ENCODE measurements at regions not wholly inside any gene's neighbourhood (a gene's known extent, or its start where the extent isn't known, plus 50 kb on each side); places are given as distances from the start of the nearest gene placed in this dataset.
"Not testable (repeated sequence)": the region's sequence is repeated elsewhere in the genome, so short reads cannot be mapped to it uniquely, and the experiment has no call there.

- not testable (repeated sequence) for H3K9ac ChIP-seq (ENCODE audit: low read length in 2 of 2); H3K27me3 ChIP-seq (ENCODE audit: control insufficient read depth in 1 of 2, insufficient read depth in 2 of 2, low read length in 2 of 2)
These were observed 878.9 kb upstream of the GOT2 start for GRCh38 chr16:59612910-59613620.

DNA sequence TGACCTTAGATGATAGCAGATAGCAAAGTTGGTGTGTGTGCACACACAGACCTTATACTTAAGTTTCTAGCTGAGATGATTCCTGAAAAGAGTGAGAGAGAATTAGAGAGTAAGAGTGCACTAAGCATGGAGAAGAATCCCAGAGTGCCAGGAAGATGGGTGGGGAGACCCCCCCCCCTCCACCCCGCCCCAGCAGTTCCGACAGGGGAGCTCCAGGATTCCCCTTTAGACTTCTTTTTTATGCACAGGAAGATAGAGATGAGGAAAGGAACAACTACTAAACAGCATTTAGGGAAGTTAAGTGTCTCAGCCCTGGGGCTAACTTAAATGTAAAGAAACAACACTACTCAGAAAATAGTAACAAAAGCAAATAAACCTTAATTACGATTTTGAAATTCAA is 878.0 kb upstream of the GOT2 start:
- H3K9ac ChIP-seq (ENCODE audit: low read length in 2 of 2) = no peak overlapping the region
- no peaks in the 10 kb centered on the region for H3K27me3 ChIP-seq (ENCODE audit: control insufficient read depth in 1 of 2, insufficient read depth in 2 of 2, low read length in 2 of 2)
- no peaks in the 10 kb centered on the region for H3K4me1 ChIP-seq (ENCODE audit: control insufficient read depth, insufficient read depth, low read length)
- H3K9me3 ChIP-seq (ENCODE audit: control insufficient read depth in 2 of 2, low read length in 2 of 2) = no peaks in the 10 kb centered on the region
- no peak overlapping the region for H3K4me3 ChIP-seq (ENCODE audit: low read length in 2 of 2)
- no peak overlapping the region for H3K27ac ChIP-seq (ENCODE audit: low read length)
- H3K36me3 ChIP-seq (ENCODE audit: control insufficient read depth in 2 of 2, insufficient read depth in 2 of 2, low read length in 2 of 2) = no peaks in the 10 kb centered on the region

More at GRCh38 chr16:59612910-59613620, 878.9 kb upstream of the GOT2 start:
- not testable (repeated sequence) for H3K9me3 ChIP-seq (ENCODE audit: control insufficient read depth in 2 of 2, low read length in 2 of 2); H3K36me3 ChIP-seq (ENCODE audit: control insufficient read depth in 2 of 2, insufficient read depth in 2 of 2, low read length in 2 of 2); H3K4me3 ChIP-seq (ENCODE audit: low read length in 2 of 2); H3K4me1 ChIP-seq (ENCODE audit: control insufficient read depth, insufficient read depth, low read length); H3K27ac ChIP-seq (ENCODE audit: low read length)

GRCh38 chr16:59611556-59611955 is 877.4 kb upstream of the GOT2 start:
- Histone ChIP-seq H3K27me3 (ENCODE audit: control insufficient read depth in 1 of 2, insufficient read depth in 2 of 2, low read length in 2 of 2) (no peaks in the 10 kb centered on the region), H3K9me3 (ENCODE audit: control insufficient read depth in 2 of 2, low read length in 2 of 2) (no peaks in the 10 kb centered on the region), H3K4me3 (ENCODE audit: low read length in 2 of 2) (no peak overlapping the region), H3K27ac (ENCODE audit: low read length) (no peak overlapping the region), H3K36me3 (ENCODE audit: control insufficient read depth in 2 of 2, insufficient read depth in 2 of 2, low read length in 2 of 2) (no peaks in the 10 kb centered on the region), H3K9ac (ENCODE audit: low read length in 2 of 2) (no peak overlapping the region), H3K4me1 (ENCODE audit: control insufficient read depth, insufficient read depth, low read length) (no peaks in the 10 kb centered on the region)

GRCh38 chr16:59605706-59606105 is 871.6 kb upstream of the GOT2 start:
- Histone ChIP-seq H3K9me3 (ENCODE audit: control insufficient read depth in 2 of 2, low read length in 2 of 2) (no peaks in the 10 kb centered on the region), H3K4me3 (ENCODE audit: low read length in 2 of 2) (no peak overlapping the region), H3K4me1 (ENCODE audit: control insufficient read depth, insufficient read depth, low read length) (no peaks in the 10 kb centered on the region), H3K9ac (ENCODE audit: low read length in 2 of 2) (no peak overlapping the region), H3K36me3 (ENCODE audit: control insufficient read depth in 2 of 2, insufficient read depth in 2 of 2, low read length in 2 of 2) (no peaks in the 10 kb centered on the region), H3K27ac (ENCODE audit: low read length) (no peak overlapping the region), H3K27me3 (ENCODE audit: control insufficient read depth in 1 of 2, insufficient read depth in 2 of 2, low read length in 2 of 2) (no peaks in the 10 kb centered on the region)

DNA sequence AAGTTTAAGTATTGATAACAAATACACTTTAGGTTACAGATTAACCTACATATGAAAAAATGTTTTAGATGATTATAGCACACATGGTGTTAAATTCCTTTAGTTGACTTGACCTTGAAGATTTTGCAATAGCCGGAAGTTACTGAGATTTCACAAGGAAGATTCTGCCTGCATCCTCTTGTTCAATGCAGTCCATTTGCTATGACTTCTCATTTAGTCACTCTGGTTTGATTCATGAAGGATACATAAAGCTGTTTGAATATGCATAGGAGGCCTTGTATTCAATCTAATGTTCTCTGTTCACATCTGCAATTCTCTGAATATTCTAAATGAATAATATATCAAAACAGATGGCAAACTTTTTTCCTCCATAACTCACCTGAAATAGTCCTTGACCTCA is 870.2 kb upstream of the GOT2 start:
- Histone ChIP-seq H3K9me3 (ENCODE audit: control insufficient read depth in 2 of 2, low read length in 2 of 2) (no peaks in the 10 kb centered on the region), H3K36me3 (ENCODE audit: control insufficient read depth in 2 of 2, insufficient read depth in 2 of 2, low read length in 2 of 2) (no peaks in the 10 kb centered on the region), H3K27ac (ENCODE audit: low read length) (no peak overlapping the region), H3K9ac (ENCODE audit: low read length in 2 of 2) (no peak overlapping the region), H3K4me3 (ENCODE audit: low read length in 2 of 2) (no peak overlapping the region), H3K27me3 (ENCODE audit: control insufficient read depth in 1 of 2, insufficient read depth in 2 of 2, low read length in 2 of 2) (no peaks in the 10 kb centered on the region), H3K4me1 (ENCODE audit: control insufficient read depth, insufficient read depth, low read length) (no peaks in the 10 kb centered on the region)

DNA sequence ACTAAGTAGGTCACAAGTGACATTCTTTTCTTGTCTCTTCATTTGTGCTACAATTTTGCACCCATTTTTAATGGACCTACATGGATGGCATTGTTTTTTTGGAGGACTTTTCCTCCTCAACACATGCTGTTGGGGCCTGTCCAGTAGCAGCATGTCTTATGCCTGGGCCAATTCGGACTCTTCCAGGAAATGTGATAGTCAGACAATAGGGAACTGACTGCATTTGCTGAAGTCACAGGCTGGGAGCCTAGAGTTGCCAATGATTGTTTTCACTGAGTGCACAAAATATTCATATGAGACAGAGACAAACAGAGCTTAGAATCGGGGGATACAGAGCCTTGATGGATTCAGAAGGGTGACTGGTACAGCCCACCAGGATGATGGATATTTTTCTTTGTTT is 867.3 kb upstream of the GOT2 start:
- Histone ChIP-seq H3K27ac (ENCODE audit: low read length) (no peak overlapping the region), H3K4me3 (ENCODE audit: low read length in 2 of 2) (no peak overlapping the region), H3K27me3 (ENCODE audit: control insufficient read depth in 1 of 2, insufficient read depth in 2 of 2, low read length in 2 of 2) (no peaks in the 10 kb centered on the region), H3K9me3 (ENCODE audit: control insufficient read depth in 2 of 2, low read length in 2 of 2) (no peaks in the 10 kb centered on the region), H3K9ac (ENCODE audit: low read length in 2 of 2) (no peak overlapping the region), H3K4me1 (ENCODE audit: control insufficient read depth, insufficient read depth, low read length) (no peaks in the 10 kb centered on the region), H3K36me3 (ENCODE audit: control insufficient read depth in 2 of 2, insufficient read depth in 2 of 2, low read length in 2 of 2) (no peaks in the 10 kb centered on the region)

DNA sequence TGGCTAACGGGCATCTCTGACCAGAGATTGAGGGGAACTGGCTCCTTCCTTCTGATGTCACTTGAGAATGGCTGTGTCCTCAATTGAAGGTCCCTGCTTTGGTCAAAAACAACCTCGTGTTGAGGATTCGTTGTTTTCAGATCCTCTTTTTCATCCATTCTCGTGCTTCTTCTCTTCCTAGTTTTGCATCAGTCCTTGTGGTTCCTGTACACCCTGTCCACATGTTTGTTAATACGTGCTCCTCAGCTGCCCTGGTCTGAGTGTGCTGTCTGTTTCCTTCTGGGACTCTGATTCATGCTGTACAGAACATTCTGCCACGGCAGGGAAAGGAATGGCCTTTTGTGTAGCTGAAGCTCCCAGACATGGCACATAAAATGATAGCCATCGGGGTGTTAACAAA is 863.2 kb upstream of the GOT2 start:
- no peaks in the 10 kb centered on the region for H3K9me3 ChIP-seq (ENCODE audit: control insufficient read depth in 2 of 2, low read length in 2 of 2)
- no peak overlapping the region for H3K9ac ChIP-seq (ENCODE audit: low read length in 2 of 2)
- no peak overlapping the region for H3K4me3 ChIP-seq (ENCODE audit: low read length in 2 of 2)
- no peaks in the 10 kb centered on the region for H3K27me3 ChIP-seq (ENCODE audit: control insufficient read depth in 1 of 2, insufficient read depth in 2 of 2, low read length in 2 of 2)
- no peaks in the 10 kb centered on the region for H3K4me1 ChIP-seq (ENCODE audit: control insufficient read depth, insufficient read depth, low read length)
- no peaks in the 10 kb centered on the region for H3K36me3 ChIP-seq (ENCODE audit: control insufficient read depth in 2 of 2, insufficient read depth in 2 of 2, low read length in 2 of 2)
- H3K27ac ChIP-seq (ENCODE audit: low read length) = no peak overlapping the region

DNA sequence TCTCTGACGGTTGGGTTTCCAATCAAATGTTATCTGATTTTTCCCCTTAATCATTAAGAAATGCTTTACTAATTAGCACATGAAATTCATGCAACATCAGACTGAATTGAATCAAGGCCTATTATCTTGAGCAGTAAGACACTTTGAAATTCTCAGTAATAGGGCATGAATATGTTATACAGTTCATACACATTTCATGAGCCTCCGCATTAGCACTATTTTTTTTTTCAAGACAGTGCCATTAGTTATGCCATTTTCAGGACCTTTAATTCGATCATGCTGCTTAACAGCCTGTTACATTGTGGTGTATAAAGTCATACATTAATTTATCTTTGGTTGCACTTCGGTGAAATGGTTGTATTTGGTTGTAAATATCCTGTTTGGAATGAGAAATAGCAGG is 862.6 kb upstream of the GOT2 start:
- Histone ChIP-seq H3K36me3 (ENCODE audit: control insufficient read depth in 2 of 2, insufficient read depth in 2 of 2, low read length in 2 of 2) (no peaks in the 10 kb centered on the region), H3K27me3 (ENCODE audit: control insufficient read depth in 1 of 2, insufficient read depth in 2 of 2, low read length in 2 of 2) (no peaks in the 10 kb centered on the region), H3K4me1 (ENCODE audit: control insufficient read depth, insufficient read depth, low read length) (no peaks in the 10 kb centered on the region), H3K9me3 (ENCODE audit: control insufficient read depth in 2 of 2, low read length in 2 of 2) (no peaks in the 10 kb centered on the region), H3K4me3 (ENCODE audit: low read length in 2 of 2) (no peak overlapping the region), H3K9ac (ENCODE audit: low read length in 2 of 2) (no peak overlapping the region), H3K27ac (ENCODE audit: low read length) (no peak overlapping the region)

GRCh38 chr16:59593194-59593661 is 859.1 kb upstream of the GOT2 start:
- Histone ChIP-seq H3K4me3 (ENCODE audit: low read length in 2 of 2) (no peak overlapping the region), H3K9me3 (ENCODE audit: control insufficient read depth in 2 of 2, low read length in 2 of 2) (no peaks in the 10 kb centered on the region)

DNA sequence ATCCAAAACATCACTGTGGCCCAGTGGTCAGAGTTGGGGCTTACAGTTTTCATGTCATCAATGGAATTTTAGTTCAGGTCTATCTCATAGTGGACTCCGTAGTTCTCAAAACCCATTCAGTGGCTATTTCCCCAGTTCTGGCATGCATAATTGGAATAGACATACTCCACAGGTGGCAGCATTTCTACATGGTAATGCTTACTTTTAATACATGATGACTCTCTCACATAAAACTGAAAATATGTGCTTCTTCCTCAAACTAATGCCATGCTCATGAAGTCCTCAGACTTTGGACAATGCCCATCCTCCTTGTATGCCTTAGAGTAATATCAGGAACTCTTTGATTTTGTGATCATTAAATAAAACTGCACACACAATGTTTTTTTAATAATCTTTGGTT is 857.4 kb upstream of the GOT2 start:
- Histone ChIP-seq H3K9me3 (ENCODE audit: control insufficient read depth in 2 of 2, low read length in 2 of 2) (no peaks in the 10 kb centered on the region), H3K27ac (ENCODE audit: low read length) (no peak overlapping the region), H3K27me3 (ENCODE audit: control insufficient read depth in 1 of 2, insufficient read depth in 2 of 2, low read length in 2 of 2) (no peaks in the 10 kb centered on the region), H3K4me1 (ENCODE audit: control insufficient read depth, insufficient read depth, low read length) (no peaks in the 10 kb centered on the region), H3K9ac (ENCODE audit: low read length in 2 of 2) (no peak overlapping the region), H3K36me3 (ENCODE audit: control insufficient read depth in 2 of 2, insufficient read depth in 2 of 2, low read length in 2 of 2) (no peaks in the 10 kb centered on the region), H3K4me3 (ENCODE audit: low read length in 2 of 2) (no peak overlapping the region)

More at GRCh38 chr16:59593194-59593661, 859.1 kb upstream of the GOT2 start:
- H3K27me3 ChIP-seq (ENCODE audit: control insufficient read depth in 1 of 2, insufficient read depth in 2 of 2, low read length in 2 of 2) = no peaks in the 10 kb centered on the region
- no peaks in the 10 kb centered on the region for H3K36me3 ChIP-seq (ENCODE audit: control insufficient read depth in 2 of 2, insufficient read depth in 2 of 2, low read length in 2 of 2)
- no peaks in the 10 kb centered on the region for H3K4me1 ChIP-seq (ENCODE audit: control insufficient read depth, insufficient read depth, low read length)
- H3K27ac ChIP-seq (ENCODE audit: low read length) = no peak overlapping the region
- H3K9ac ChIP-seq (ENCODE audit: low read length in 2 of 2) = no peak overlapping the region

- no peak overlapping the region for H3K9ac ChIP-seq (ENCODE audit: low read length in 2 of 2)
- H3K4me3 ChIP-seq (ENCODE audit: low read length in 2 of 2) = no peak overlapping the region
- H3K27me3 ChIP-seq (ENCODE audit: control insufficient read depth in 1 of 2, insufficient read depth in 2 of 2, low read length in 2 of 2) = no peaks in the 10 kb centered on the region
- H3K4me1 ChIP-seq (ENCODE audit: control insufficient read depth, insufficient read depth, low read length) = no peaks in the 10 kb centered on the region
- no peaks in the 10 kb centered on the region for H3K9me3 ChIP-seq (ENCODE audit: control insufficient read depth in 2 of 2, low read length in 2 of 2)
- no peaks in the 10 kb centered on the region for H3K36me3 ChIP-seq (ENCODE audit: control insufficient read depth in 2 of 2, insufficient read depth in 2 of 2, low read length in 2 of 2)
- H3K27ac ChIP-seq (ENCODE audit: low read length) = no peak overlapping the region
These were observed 856.7 kb upstream of the GOT2 start for GRCh38 chr16:59590845-59591244.
